H1 (cell line): ENCODE measurements at regions not wholly inside any gene's neighbourhood (a gene's known extent, or its start where the extent isn't known, plus 50 kb on each side); places are given as distances from the start of the nearest gene placed in this dataset.

Experiments used
- CTCF ChIA-PET: fragments of 300-600 bp; sonication (Branson Sonifier 250); formaldehyde crosslinking; loops from one replicate; lab custom pipeline; 2021; ENCODE audit not compliant: partially characterized antibody; lab: Charles Lee
- POLR2A ChIA-PET: fragments of 300-600 bp; sonication (Branson Sonifier 250); formaldehyde crosslinking; loops from one replicate; lab custom pipeline; 2021; ENCODE audit warnings: inconsistent platforms; ENCODE audit not compliant: partially characterized antibody; lab: Charles Lee
- DNase-seq, 2 experiments: peaks; one replicate each; pipeline versions ENCODE4 v3.0.0 to v3.0.0-alpha.2; 2010 to 2022; ENCODE audit warnings: low spot score in 2 of 2, low read depth in 1 of 2, mixed read lengths in 1 of 2
- FAIRE-seq: peaks from 2 replicates; lab custom pipeline; 2011; peaks lifted over from hg19 to GRCh38; lab: Jason Lieb, UNC
- H2AFZ ChIP-seq: 2 replicates; pipeline ENCODE4 v1.8.1; 2012; ENCODE audit warnings: low read length, inconsistent platforms
- H2AK5ac ChIP-seq: 2 replicates; pipeline ENCODE4 v1.6.1; 2013; ENCODE audit warnings: low read depth, low read length
- H2BK120ac ChIP-seq: replicated peaks from 2 replicates; pipeline ENCODE3; 2013; ENCODE audit warnings: low read depth, low read length, inconsistent platforms
- H2BK12ac ChIP-seq: 2 replicates; pipeline ENCODE4 v1.6.1; 2013; ENCODE audit warnings: low read depth, low read length
- H2BK15ac ChIP-seq: 2 replicates; pipeline ENCODE4 v1.6.1; 2013; ENCODE audit warnings: low read length
- H2BK20ac ChIP-seq: 2 replicates; pipeline ENCODE4 v1.6.1; 2013; ENCODE audit warnings: low read length
- H2BK5ac ChIP-seq: 2 replicates; pipeline ENCODE4 v1.6.1; 2013; ENCODE audit warnings: low read depth, low read length
- H3K14ac ChIP-seq: 2 replicates; pipeline ENCODE4 v1.6.1; 2013; ENCODE audit warnings: inconsistent platforms; ENCODE audit not compliant: insufficient read length
- H3K18ac ChIP-seq: 2 replicates; pipeline ENCODE4 v1.6.1; 2013; ENCODE audit warnings: low read length; ENCODE audit errors: extremely low read depth
- H3K23ac ChIP-seq: 2 replicates; pipeline ENCODE4 v1.6.1; 2013; ENCODE audit warnings: inconsistent platforms; ENCODE audit not compliant: insufficient read length
- H3K23me2 ChIP-seq: 2 replicates; pipeline ENCODE4 v1.6.1; 2013; ENCODE audit warnings: low read depth, low read length
- H3K27ac ChIP-seq: 2 replicates; pipeline ENCODE4 v1.6.1; 2011; ENCODE audit warnings: low read depth, low read length, inconsistent platforms
- H3K27me3 ChIP-seq, 4 experiments: replicated peaks in 1 of 4; 1 replicate in 1 of 4; 2 replicates in 3 of 4; pipeline versions ENCODE4 v1.6.1 to v1.8.1; 2011 to 2013; ENCODE audit warnings: low read length in 3 of 4, mild to moderate bottlenecking in 3 of 4, inconsistent platforms in 2 of 4, mixed read lengths in 2 of 4, moderate library complexity in 1 of 4; ENCODE audit not compliant: control insufficient read depth in 3 of 4, insufficient read depth in 3 of 4; ENCODE audit errors: extremely low read depth in 1 of 4
- H3K36me3 ChIP-seq, 4 experiments: 2 replicates each; pipeline versions ENCODE4 v1.6.1 to v1.8.1; 2011 to 2013; ENCODE audit warnings: mild to moderate bottlenecking in 4 of 4, low read length in 3 of 4, moderate library complexity in 2 of 4, control low read depth in 1 of 4, inconsistent platforms in 1 of 4; ENCODE audit not compliant: insufficient read depth in 4 of 4, control insufficient read depth in 2 of 4
- H3K4ac ChIP-seq: replicated peaks from 2 replicates; pipeline ENCODE3; 2013; ENCODE audit warnings: low read length, low read depth, mixed read lengths, inconsistent platforms; ENCODE audit not compliant: insufficient read length
- H3K4me1 ChIP-seq, 4 experiments: replicated peaks in 1 of 4; 1 replicate in 1 of 4; 2 replicates in 3 of 4; pipeline versions ENCODE4 v1.6.1 to v1.8.1; 2011 to 2013; ENCODE audit warnings: low read length in 3 of 4, inconsistent platforms in 2 of 4, mixed read lengths in 1 of 4; ENCODE audit not compliant: insufficient read depth in 4 of 4, control insufficient read depth in 3 of 4
- H3K4me2 ChIP-seq, 2 experiments: 2 replicates each; pipeline versions ENCODE4 v1.6.1 to v1.8.1; 2011 to 2013; ENCODE audit warnings: low read depth in 2 of 2, low read length in 2 of 2, control low read depth in 1 of 2, inconsistent platforms in 1 of 2, mild to moderate bottlenecking in 1 of 2; ENCODE audit not compliant: insufficient read depth in 1 of 2
- H3K4me3 ChIP-seq, 4 experiments: fragments of 200-600, 300-600 bp in 1 of 4; sonication (generic), shearing (Covaris generic), sonication (Bioruptor Twin) in 1 of 4; 2 replicates each; pipeline versions ENCODE4 v1.5.1 to v1.8.1; 2011 to 2016; ENCODE audit warnings: low read length in 4 of 4, low read depth in 3 of 4, control low read depth in 2 of 4, inconsistent platforms in 2 of 4, mild to moderate bottlenecking in 2 of 4, mixed read lengths in 1 of 4, moderate library complexity in 1 of 4; ENCODE audit not compliant: insufficient read depth in 2 of 4; ENCODE audit errors: extremely low read depth in 1 of 4
- H3K56ac ChIP-seq: replicated peaks from 2 replicates; pipeline ENCODE3; 2013; ENCODE audit warnings: low read depth, mild to moderate bottlenecking, mixed read lengths, low read length, inconsistent platforms; ENCODE audit not compliant: insufficient read length
- H3K79me1 ChIP-seq: 2 replicates; pipeline ENCODE4 v1.6.1; 2013; ENCODE audit warnings: low read depth, low read length, control low read depth
- H3K79me2 ChIP-seq, 2 experiments: 2 replicates each; pipeline versions ENCODE4 v1.6.1 to v1.8.1; 2012 to 2013; ENCODE audit warnings: low read length in 2 of 2, mild to moderate bottlenecking in 2 of 2, inconsistent platforms in 1 of 2; ENCODE audit not compliant: insufficient read depth in 2 of 2, control insufficient read depth in 1 of 2
- H3K9ac ChIP-seq, 4 experiments: replicated peaks in 1 of 4; 1 replicate in 1 of 4; 2 replicates in 3 of 4; pipeline versions ENCODE4 v1.6.1 to v1.8.1; 2011 to 2013; ENCODE audit warnings: low read depth in 3 of 4, low read length in 3 of 4, control low read depth in 2 of 4, mild to moderate bottlenecking in 2 of 4, moderate library complexity in 2 of 4, inconsistent platforms in 1 of 4; ENCODE audit errors: extremely low read depth in 1 of 4
- H3K9me3 ChIP-seq, 2 experiments: 2 replicates each; pipeline versions ENCODE4 v1.6.1 to v1.8.1; 2012 to 2013; ENCODE audit warnings: mild to moderate bottlenecking in 2 of 2, moderate library complexity in 2 of 2, control low read depth in 1 of 2, inconsistent platforms in 1 of 2, low read depth in 1 of 2, low read length in 1 of 2, mixed read lengths in 1 of 2; ENCODE audit not compliant: insufficient read depth in 2 of 2
- H4K20me1 ChIP-seq, 2 experiments: replicated peaks in 1 of 2; 2 replicates each; pipeline versions ENCODE3 to v1.8.1; 2011 to 2013; ENCODE audit warnings: inconsistent platforms in 2 of 2, low read length in 2 of 2, mild to moderate bottlenecking in 1 of 2; ENCODE audit not compliant: insufficient read depth in 2 of 2, control insufficient read depth in 1 of 2
- H4K5ac ChIP-seq: 2 replicates; pipeline ENCODE4 v1.6.1; 2013; ENCODE audit warnings: low read length, low read depth, mixed read lengths, inconsistent platforms; ENCODE audit not compliant: insufficient read length
- H4K8ac ChIP-seq: 2 replicates; pipeline ENCODE4 v1.8.0; 2013; ENCODE audit warnings: mild to moderate bottlenecking, moderate library complexity, low read length, inconsistent platforms; ENCODE audit not compliant: insufficient read depth; ENCODE audit errors: extremely low read depth
- H4K91ac ChIP-seq: replicated peaks from 2 replicates; pipeline ENCODE3; 2013; ENCODE audit warnings: low read length, mixed read lengths, inconsistent platforms; ENCODE audit not compliant: insufficient read length
- CBX5 ChIP-seq: fragments of 300-800, 300-1000 bp; sonication (generic); IDR thresholded peaks from 2 replicates; pipeline ENCODE4 v1.7.1; 2016; ENCODE audit warnings: antibody characterized with exemption, low read length, low read depth
- CBX8 ChIP-seq: fragments of 300-800, 300-1000 bp; sonication (generic); IDR thresholded peaks from 2 replicates; pipeline ENCODE4 v1.7.1; 2016; ENCODE audit warnings: low read depth, low read length, borderline replicate concordance
- CHD1 ChIP-seq: IDR thresholded peaks from 2 replicates; pipeline ENCODE4 v1.6.1; 2012; ENCODE audit warnings: low read depth, low read length, improper control_type of control experiment
- GTF2F1 ChIP-seq: IDR thresholded peaks from 2 replicates; pipeline ENCODE4 v1.6.1; 2012; ENCODE audit warnings: low read depth, low read length, improper control_type of control experiment, borderline replicate concordance
- POLR2AphosphoS5 ChIP-seq: IDR thresholded peaks from 2 replicates; pipeline ENCODE4 v1.6.1; 2011; ENCODE audit warnings: low read depth, low read length
- RAD21 ChIP-seq, 2 experiments: IDR thresholded peaks in 1 of 2; conservative IDR thresholded peaks in 1 of 2; 2 replicates each; pipeline ENCODE4 v1.6.1; 2011; ENCODE audit warnings: low read depth in 2 of 2, low read length in 2 of 2, improper control_type of control experiment in 1 of 2, inconsistent platforms in 1 of 2, mild to moderate bottlenecking in 1 of 2, moderate library complexity in 1 of 2
- SIN3A ChIP-seq, 2 experiments: IDR thresholded peaks in 1 of 2; conservative IDR thresholded peaks in 1 of 2; 2 replicates each; pipeline ENCODE4 v1.6.1; 2011 to 2012; ENCODE audit warnings: low read length in 2 of 2, improper control_type of control experiment in 1 of 2, low read depth in 1 of 2, mild to moderate bottlenecking in 1 of 2
- SP4 ChIP-seq: IDR thresholded peaks from 2 replicates; pipeline ENCODE4 v1.6.1; 2012; ENCODE audit warnings: low read length, inconsistent platforms
- SRF ChIP-seq: IDR thresholded peaks from 2 replicates; pipeline ENCODE4 v1.6.1; 2011; ENCODE audit warnings: mild to moderate bottlenecking, low read depth, low read length, moderate library complexity
- WGBS, 2 experiments: shearing (Covaris generic) in 1 of 2; methylation state at CpG; one replicate each; pipeline versions ENCODE4 v1.1.6 to v1.1.7; 2013 to 2015; ENCODE audit warnings: low lambda C conversion rate in 2 of 2, mixed read lengths in 2 of 2, inconsistent platforms in 1 of 2, low coverage in 1 of 2, missing lambda C conversion rate in 1 of 2; ENCODE audit not compliant: insufficient replicate concordance in 2 of 2, insufficient coverage in 1 of 2, insufficient read length in 1 of 2; ENCODE audit errors: extremely low coverage in 1 of 2, missing lambda C conversion rate in 1 of 2; 5-methylcytosine and 5-hydroxymethylcytosine counted together
- TF ChIP-seq, protein P1 (sequence below), 3 experiments: IDR thresholded peaks; 1 replicate in 2 of 3; 2 replicates in 1 of 3; pipeline versions ENCODE4 v1.5.1 to v1.6.1; 2011; ENCODE audit warnings: low read length in 3 of 3, mild to moderate bottlenecking in 3 of 3, inconsistent platforms in 2 of 3, low read depth in 1 of 3, moderate library complexity in 1 of 3; ENCODE audit not compliant: insufficient read depth in 1 of 3; ENCODE audit errors: control extremely low read depth in 1 of 3

DNA sequence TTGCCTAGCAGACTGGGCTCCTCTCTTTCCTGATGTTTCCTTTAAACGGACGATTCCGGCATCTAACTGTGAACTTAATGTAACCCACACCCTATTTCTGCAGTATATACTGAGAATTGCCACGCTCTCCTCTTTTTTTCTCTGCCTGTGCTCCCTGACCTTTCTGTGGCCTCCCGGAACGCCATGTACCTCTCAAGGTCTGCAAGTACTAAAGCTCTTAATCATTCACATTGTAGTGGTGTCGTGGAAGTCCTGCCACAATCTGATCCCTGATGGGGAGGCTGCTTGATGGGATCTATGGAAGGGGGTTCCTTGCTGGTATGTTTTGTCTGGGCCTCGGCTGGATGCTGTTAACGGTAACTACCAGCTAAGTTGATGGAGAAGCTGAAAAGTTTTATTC, 302.9 kb upstream of the EPHA5 start:
- Histone ChIP-seq H4K20me1 (no peaks in the 10 kb centered on the region), H3K4me2 (no peak overlapping the region), H3K79me1 (no peaks in the 10 kb centered on the region), H3K56ac (no peak overlapping the region), H3K27me3 (no peaks in the 10 kb centered on the region), H2BK120ac (no peak overlapping the region), H3K23me2 (no peaks in the 10 kb centered on the region), H3K79me2 (no peaks in the 10 kb centered on the region), H4K8ac (no peak overlapping the region), H3K14ac (no peak overlapping the region), H4K91ac (no peak overlapping the region), H2BK15ac (no peak overlapping the region), H2BK12ac (no peak overlapping the region), H3K9ac (no peak overlapping the region), H3K36me3 (no peaks in the 10 kb centered on the region), H4K5ac (no peak overlapping the region), H3K4me1 (no peaks in the 10 kb centered on the region), H3K18ac (no peak overlapping the region), H3K4me3 (no peak overlapping the region), H3K27ac (no peak overlapping the region), H3K9me3 (peaks cover 0 to 5% of the 10 kb centered on the region in 2 experiments; a peak in 2 of 4 replicates), H2AFZ (peak overlapping the region; percentile 34; the same call in 1 of the 2 replicates), H2AK5ac (no peak overlapping the region), H3K23ac (no peak overlapping the region), H3K4ac (no peak overlapping the region), H2BK5ac (no peak overlapping the region), H2BK20ac (no peak overlapping the region)
- POLR2A ChIA-PET, result no interaction called here
- CTCF ChIA-PET, result interaction anchor here (1.0 kb wide), 1 partner anchor 69 kb away, joined by 4 read pairs; no protein-coding TSS in a partner anchor
- DNase-seq, result no peak
- FAIRE-seq, result no peak
- WGBS, 2 experiments, result 91% methylated on average over 9 of the region's 9 CpGs; no CpG with 5 or more reads in 1 of the 2 experiments
- TF ChIP-seq, protein P1, sequence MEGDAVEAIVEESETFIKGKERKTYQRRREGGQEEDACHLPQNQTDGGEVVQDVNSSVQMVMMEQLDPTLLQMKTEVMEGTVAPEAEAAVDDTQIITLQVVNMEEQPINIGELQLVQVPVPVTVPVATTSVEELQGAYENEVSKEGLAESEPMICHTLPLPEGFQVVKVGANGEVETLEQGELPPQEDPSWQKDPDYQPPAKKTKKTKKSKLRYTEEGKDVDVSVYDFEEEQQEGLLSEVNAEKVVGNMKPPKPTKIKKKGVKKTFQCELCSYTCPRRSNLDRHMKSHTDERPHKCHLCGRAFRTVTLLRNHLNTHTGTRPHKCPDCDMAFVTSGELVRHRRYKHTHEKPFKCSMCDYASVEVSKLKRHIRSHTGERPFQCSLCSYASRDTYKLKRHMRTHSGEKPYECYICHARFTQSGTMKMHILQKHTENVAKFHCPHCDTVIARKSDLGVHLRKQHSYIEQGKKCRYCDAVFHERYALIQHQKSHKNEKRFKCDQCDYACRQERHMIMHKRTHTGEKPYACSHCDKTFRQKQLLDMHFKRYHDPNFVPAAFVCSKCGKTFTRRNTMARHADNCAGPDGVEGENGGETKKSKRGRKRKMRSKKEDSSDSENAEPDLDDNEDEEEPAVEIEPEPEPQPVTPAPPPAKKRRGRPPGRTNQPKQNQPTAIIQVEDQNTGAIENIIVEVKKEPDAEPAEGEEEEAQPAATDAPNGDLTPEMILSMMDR (IDR thresholded peaks at IDR 0.05; ENCODE audit: control extremely low read depth in 1 of 3, insufficient read depth in 1 of 3, low read depth in 1 of 3, low read length in 3 of 3), result no peak
- TF ChIP-seq SRF (no peak), CBX8 (no peak), SIN3A (conservative IDR thresholded peaks at IDR 0.05 in 1 of 2, IDR thresholded peaks at IDR 0.05 in 1 of 2; ENCODE audit: low read depth in 1 of 2, low read length in 2 of 2) (no peak), POLR2AphosphoS5 (no peak), CBX5 (no peak), RAD21 (IDR thresholded peaks at IDR 0.05 in 1 of 2, conservative IDR thresholded peaks at IDR 0.05 in 1 of 2; ENCODE audit: low read depth in 2 of 2, low read length in 2 of 2) (no peak), CHD1 (no peak), GTF2F1 (no peak), SP4 (no peak)
